Activated CD4-positive, CD25-positive, alpha-beta regulatory T cell treated with anti-CD3 and anti-CD28 coated beads, Interleukin-2, amount 50 U/mL, for 24 hours (primary cell): ENCODE measurements at regions not wholly inside any gene's neighbourhood (a gene's known extent, or its start where the extent isn't known, plus 50 kb on each side); places are given as distances from the start of the nearest gene placed in this dataset.

Experiments
- ATAC-seq, 2 donors: fragments of 150-1000 bp; cut with Tn5 transposase; one replicate each; pipeline ENCODE4 v1.10.0; 2021; ENCODE audit warnings: mild to moderate bottlenecking in 1 of 2, moderate library complexity in 1 of 2

DNA sequence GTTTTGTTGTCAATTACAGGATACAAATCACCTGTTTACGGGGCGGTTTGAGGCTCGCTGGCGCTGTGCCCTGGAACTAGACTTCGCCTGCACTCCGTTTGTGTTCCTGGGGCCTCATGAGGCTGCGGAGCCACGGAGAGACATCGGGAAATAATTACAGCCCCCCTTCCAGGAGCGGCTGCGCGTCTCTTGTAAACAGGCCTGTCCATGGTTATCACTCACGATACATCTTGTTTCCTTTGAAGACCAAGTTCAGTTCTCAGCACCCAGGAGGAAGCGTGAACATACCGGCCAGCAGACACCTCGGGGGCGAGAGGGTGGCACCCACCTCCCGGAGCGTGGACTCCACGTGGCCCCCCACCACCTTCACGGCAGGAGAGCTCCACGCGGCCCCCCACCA is 297.1 kb upstream of the IRX4 start:
- ATAC-seq: no peak

DNA sequence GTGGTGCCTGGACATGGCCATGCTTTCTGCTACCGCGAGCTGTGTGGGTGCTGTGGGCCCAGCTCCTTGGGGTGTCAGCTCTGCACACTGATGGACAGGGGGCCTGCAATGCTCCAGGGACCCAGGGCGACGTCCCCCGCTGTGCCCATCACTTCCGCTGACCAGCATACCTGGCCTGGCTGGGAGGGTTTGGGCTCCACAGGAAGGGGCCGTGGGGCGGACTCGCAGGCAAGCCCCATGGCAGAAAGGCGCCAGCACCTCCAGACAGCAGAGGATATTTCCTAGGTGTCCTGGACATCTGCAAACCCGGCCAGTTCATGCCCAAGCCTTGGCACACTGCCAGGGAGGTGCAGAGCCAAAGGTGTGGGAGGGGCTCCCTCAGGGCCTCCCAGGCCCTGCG is 295.8 kb upstream of the IRX4 start:
- ATAC-seq: no peak

DNA sequence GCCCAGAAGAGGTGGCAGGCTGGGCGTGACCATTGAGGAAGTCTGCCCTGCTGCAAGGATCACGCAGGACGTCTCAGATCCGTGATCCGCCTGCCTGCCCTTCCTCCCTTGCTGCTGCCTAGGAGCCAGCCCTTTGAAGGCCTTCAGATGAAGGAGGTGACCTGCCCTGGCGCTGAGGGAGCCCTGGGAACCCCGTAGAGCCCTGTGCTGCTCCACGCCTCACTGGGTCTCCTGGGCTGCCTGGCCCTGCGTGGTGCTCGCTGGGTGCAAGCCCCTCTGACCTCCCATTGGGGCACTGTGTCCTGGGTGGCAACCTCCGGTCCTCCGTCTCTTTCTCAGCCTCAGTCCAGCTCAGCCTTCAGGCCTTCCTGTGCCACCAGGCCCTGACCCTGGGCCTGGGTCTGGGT is 295.3 kb upstream of the IRX4 start:
- ATAC-seq: no peak

DNA sequence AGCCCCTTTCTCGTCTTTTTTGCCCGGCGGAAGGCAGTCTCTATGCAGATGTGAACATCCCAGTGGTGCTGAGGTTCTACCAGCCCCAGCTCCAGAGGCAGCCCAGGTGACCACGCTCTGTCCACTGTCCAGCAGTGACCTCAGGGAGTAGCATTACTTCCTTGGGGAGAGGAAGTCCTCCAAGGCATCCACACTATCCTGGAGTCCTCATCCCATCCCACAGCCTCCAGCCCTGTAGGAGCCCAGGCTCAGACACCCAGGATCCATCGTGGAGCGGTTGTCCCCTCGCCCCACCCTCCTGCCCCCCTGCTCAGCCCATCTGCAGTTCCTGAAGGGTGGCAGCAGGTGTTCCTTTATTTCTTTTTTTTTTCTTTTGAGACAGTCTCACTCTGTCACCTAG is 294.5 kb upstream of the IRX4 start:
- ATAC-seq: no peak

DNA sequence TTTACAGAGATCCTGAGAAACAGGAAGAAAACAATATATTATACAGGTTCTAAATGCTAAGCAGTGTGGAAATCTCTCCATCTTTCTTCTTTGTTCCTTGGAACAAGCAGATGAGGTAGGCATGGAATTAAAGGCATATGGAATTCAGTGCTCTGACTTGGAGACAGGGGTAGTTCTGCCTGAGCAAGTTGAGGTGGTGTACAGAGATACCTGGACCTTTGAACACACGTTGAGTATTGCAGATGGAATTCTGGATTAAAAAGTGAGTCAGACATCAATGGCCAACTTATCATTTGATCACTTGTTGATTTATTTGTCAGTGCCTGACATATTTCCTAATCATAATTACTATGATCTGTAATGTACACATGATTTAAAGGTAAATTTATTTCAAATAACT is 293.9 kb upstream of the IRX4 start:
- ATAC-seq: no peak

DNA sequence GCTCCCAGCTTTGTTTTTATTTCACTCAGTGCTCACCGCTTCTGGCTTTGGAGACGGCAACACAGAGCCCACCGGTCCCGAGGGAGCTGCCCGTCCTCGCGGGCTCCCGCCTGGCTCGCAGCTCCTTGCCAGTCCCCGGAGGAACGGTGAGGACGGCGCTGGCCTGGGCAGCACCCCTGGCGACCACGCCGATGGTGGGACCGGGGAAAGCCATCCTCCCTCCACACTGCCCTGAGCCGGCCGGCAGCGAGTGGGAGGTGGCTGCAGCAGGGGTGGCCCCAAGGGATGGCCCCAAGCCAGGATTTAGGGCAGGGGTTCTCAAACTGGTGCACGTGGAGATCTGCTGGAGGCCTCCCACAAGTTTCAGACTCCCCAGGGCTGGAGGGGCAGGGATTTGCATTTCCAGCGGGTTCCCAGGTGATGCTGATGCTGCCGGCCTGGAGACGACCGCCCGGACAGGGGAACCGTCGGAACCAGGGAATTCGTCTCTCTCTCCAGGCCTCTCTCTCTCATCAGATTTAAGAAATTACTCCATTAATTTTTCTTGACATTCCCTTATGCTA is 293.2 kb upstream of the IRX4 start:
- ATAC-seq: no peak

DNA sequence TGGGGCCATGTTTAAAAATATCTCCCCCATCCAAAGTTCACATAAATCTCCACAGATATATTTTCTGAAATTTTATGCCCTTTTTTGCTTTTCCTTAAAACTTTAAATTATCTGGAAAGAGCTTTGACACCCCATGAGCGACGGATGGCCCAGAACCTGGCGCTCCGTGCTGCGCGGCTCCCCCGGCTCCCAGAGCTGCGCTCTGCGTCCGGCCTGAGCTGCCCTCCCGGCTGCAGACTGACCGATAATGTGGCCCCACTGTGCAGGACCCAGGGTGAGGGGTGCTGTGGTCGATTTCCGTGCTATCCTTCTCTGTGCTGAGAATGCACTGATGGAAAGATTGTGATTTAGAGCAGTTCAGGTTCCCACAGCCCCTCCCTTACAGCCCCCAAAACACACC is 292.3 kb upstream of the IRX4 start:
- ATAC-seq: no peak

DNA sequence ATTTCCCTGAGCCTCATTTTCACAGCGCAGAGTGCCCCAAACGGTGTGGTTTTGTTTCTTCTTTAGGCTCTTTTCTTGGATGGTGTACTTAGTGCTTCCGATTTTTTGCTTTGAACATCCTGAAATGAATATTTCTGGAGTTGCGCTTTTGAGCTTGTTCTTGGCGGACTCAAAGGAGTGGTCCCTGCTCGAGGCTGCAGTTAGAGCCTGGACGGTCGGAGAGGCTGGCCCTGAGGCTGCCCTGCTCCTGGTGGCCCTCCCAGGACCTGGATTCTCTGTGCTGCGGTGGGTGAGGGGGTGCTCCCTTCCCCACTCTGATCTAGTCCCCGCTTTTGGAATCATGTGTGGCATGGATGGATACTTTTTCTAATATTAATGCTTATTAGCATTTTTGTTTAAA is 291.8 kb upstream of the IRX4 start:
- no peak for ATAC-seq

DNA sequence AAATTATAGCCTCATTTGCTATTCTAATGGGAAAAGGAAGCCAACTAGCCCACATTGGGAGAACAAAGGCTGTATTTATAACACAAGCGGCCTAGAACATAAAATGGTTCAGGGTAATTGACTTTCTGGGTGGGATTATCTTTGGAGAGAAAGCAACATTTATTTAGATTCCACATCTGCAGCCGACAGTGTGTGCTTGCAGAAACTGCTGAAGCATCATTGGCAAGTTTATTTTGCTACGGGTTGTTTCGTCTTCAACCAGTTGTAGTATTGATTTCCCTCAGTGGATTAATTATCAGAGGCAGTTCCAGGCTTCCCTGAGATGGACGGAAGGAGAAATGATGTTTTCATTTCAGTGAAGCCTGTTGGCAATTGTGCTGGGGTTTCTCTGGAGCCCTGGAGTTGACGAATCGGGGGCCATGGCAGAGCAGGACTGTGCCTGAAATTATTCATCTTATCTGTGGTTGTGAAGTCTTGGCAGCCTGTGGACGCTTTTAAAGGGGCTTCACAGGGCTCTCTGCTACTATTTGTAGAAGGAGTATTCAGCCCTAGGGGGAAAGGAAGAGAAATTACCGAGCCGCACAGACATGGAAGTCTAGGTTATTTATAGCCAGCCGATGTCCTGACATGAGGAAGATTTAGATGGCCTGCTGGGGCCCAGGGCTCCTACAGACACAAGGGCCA is 290.6 kb upstream of the IRX4 start:
- no peak for ATAC-seq

DNA sequence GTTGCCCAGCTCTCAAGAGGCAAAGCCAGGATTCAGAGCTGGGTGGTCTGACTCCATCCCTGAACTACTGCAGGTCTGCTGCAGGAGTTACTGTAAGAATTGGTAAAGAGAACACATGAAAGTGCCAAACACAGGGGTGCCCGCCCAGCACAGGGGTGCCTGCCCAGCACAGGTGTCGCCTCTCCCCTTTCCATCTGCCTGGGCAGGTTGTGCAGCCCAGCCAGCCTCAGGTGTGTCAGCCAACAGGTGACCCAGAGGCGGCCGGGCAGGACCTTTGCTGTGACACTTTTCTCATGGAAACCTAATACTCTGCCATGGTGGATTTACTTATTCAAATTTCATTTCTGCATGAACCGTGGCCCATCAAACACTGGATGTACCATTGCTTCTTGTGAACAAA is 289.7 kb upstream of the IRX4 start:
- no peak for ATAC-seq

DNA sequence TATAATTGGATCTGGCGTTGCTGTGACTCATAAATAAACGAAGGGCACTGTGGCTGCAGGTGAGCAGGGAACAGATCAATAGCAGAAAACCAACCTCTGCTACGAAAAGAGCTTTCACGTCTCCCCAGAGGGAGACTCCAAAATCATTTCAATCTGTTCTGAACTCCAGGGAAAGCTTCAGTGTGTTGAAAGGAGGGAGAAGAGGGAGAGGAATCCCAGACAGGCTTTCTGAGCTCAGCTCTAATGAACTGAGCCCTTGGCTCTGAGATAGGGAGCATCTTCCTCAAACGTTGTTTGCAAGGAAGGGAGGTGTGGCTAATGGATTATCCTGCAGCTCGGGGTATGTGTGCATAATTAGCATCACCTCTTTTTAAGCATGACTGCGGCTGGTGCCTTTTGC is 288.0 kb upstream of the IRX4 start:
- ATAC-seq: no peak

DNA sequence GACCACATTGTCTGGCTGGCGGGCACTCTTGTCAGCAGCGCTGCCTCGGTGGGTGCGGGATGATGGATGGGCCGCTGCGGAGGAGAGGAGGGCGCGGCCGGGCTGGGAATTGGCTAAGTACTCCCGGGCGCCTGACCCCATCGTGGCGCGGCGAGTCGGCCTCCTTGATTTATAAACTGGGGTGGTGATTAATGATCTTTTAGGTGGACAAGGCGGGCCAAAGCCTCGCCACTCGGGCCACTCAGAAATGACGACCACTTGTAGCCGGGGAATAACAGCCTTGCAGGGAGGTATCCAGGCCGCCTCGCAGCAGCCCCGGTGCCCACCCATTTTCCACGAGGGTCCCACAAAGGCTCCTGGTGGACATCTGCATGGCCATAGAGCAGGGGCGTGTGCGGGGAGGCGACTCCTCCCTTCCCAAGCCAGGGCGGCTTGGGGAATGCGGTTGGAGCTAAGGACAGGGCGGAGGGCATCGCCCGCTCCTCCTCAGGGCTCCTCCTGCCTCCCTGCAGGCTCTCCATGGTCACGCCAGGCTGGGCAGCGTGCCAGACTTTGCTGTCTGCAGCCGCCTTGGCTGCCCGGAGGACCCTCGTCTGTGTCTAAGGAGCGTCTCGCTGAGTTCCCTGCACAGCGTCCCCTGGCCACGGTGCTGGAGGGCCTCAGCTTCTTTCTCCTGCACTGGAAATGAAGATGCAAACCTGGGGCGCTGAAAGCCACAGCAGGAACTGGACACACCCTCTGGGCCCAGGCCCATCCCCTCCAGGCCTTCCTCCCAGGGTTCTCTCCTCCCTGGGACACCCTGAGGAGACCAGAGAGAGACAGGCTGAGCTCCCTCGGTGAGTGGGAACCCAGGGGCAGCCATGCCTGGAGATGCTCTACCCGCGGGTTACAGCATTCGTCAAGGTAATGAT is 287.4 kb upstream of the IRX4 start:
- no peak for ATAC-seq

DNA sequence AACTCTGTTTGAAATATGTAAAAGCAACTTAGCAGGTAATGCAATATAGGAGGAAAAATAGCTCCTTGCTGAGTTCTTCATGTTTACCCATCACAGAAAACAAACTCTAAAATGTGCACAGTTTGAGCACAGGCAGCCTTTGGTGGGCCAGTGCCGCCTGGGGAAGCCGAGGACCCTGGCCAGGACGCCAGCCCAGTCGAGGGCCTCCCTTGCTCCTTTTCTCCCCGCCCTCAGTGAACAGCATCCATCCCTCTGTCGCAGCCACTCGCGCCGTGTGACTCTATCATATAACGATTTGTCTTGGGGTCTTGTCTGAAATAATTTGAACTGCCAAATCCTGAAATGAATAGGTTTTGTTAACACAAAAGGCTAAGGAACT is 286.7 kb upstream of the IRX4 start:
- no peak for ATAC-seq

DNA sequence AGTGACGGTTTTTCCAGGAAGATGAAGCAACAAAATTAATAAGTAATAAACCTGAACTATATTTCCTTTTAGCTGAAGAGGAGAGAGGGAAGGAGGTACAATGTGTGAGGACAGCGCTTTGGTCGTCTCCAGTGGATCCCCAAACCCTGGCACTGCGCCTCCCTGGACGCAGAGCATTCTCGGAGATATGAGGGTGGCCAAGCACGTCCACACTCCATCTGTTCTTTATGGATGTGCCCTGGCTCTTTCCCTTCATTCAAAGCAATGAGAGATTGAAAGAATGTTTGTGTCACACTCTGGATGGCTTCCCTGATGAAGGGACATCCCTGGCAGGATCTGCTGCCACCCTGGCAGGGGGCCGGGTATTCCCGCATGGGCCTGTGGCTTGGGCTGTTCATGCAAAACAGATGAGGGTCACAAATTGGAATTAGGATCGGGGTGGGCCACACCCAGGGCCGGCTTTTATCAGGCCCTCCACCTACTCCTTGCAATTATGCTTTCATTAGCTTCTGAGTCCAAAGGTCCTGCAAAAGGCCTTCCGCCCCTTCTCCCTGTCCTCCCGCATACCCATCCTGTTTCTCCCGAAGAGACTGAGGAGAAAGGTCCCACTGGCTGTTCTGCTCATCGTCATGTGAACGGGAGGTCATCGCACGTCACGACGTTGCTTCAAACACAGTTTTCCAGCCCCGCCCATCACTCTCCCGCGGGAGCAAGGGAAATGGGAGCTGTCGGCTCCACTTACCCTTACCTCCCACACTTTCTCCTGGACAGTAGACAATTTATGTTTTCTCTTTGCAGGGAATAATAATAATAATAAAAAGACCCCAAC is 286.1 kb upstream of the IRX4 start:
- no peak for ATAC-seq

DNA sequence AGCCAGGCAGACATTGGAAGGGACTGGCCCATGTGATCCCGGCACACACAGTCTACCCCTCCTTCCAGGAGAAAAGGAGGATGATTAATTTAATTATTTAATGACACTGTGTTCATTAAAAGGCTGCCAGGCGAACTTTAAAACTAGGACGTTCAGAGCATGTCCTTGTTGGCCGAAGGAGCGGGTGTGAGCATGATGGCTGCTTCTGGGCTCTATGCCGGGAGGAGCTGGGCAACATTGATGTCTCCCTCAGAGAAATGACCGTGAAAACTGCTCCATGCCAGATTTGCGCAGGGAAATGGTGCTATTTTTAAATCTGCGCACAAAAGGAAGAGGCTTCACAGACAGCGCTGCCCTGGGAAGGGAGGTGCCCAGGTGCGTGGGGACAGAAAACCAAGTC is 284.9 kb upstream of the IRX4 start:
- no peak for ATAC-seq

DNA sequence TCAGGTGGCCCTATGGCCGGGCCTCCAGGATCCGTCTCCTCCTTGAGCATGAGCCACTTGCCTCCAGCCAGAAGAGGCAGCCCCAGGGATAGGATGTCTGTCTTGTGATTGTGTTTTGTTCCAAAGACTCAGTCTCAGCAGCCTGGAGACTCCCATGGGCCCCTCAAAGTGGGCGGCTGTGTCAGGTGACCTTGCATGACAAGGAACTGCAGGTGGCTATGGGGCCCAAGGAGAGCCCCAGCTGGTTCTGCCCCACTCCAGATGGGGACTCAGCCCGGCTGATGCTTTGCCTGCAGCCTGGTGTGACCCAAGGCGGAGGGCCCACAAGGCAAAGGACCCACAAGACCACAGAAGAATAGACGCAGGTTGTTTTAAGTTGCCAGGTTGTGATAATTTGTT is 284.3 kb upstream of the IRX4 start:
- no peak for ATAC-seq

DNA sequence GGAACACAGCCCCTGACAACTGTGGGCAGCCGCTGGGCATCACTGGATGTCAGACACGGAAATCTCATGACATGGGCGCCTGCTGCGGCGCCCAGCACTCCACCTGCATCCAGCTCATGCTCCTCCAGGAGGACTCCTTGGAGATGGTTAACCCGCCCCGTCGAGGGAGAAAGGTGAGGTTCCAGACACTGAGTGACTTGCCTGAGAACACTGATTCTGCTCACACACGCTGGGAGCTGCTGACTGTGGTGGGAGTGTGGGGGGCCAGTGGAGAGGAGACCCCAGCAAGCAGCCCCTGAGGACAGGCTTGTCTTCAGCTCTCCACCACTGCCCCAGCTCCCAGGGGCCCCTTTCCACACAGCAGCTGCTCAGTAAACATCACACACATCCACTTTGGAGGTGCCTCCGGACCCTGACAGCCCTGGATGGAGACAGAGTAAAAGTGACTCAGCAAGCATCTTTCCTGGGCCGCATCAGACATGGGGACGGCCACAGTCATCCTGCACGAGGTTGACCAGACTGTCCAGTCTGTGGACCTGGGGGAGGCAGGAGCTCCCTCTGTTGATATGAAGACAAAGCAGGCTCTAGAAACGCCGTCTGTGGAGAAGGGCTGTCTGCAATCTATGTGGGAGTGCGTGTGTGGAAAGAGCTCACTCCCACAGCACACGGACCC is 283.7 kb upstream of the IRX4 start:
- no peak for ATAC-seq

DNA sequence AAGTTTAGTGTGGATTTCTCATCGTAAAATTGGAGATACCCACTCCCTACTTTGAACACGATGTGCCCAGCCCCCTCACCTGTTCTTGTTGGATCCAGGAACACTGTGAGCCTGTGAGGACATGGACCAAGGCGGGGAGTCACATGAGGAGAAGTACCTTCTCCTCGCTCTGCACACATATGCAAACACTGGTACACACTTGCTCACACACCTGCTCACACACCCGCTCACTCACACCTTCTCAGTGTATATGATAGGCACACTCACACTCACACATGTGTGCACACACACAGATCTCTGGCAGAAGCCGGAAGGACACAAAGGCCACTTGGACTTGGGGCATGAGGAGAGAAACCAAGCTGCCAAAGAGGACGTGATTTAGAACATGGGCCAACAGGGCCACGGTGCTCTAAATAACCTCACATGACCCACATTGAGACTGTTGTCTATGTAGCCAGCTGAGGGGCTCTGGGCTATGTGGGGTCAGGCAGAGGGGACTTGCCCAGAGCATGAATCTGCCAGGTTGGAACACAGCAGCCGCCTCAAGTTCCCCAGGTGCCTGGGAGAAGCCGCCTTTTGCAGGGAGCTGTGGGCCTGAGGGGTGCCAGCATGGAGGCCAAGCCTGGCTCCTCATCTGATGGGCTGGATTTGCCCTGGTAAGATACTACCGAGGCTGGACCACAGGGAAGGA is 283.0 kb upstream of the IRX4 start:
- ATAC-seq: no peak

DNA sequence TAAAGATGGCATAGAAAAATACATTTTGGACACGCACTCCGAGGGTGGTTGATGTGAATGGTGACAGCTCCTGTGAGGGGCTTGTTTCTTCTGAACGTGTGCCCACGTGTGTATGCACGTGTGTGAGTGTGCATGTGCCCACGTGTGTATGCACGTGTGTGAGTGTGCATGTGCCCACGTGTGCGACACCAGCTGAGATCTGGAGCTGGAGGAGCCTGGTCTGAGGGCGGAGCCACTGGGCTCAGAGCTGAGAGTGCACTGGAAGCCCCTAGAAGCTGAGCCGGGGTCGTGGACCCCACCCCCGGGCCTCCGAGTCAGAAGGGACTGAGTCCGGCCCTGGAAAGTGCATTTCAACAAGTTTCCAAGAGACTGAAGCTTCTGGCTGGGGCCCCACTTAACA is 282.5 kb upstream of the IRX4 start:
- ATAC-seq: no peak

DNA sequence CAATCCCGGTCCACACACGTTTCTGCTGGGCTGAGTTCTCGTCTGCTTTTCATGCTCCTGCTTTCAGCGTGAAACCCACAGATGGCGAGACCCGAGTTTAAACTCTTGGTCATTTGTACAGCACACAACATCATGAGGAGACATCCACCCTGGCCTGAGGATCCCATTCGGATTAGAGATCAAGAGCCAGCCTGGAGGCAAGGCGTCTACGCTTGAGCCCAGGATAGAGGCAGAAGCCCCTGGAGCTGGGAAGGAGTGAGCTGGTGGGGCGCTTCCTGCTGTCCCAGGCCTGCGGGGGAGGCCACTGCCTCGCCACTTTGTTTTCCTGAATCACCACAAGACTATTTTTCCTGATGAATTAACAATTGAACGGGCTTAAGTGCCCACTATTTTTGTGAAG is 281.9 kb upstream of the IRX4 start:
- ATAC-seq: no peak

DNA sequence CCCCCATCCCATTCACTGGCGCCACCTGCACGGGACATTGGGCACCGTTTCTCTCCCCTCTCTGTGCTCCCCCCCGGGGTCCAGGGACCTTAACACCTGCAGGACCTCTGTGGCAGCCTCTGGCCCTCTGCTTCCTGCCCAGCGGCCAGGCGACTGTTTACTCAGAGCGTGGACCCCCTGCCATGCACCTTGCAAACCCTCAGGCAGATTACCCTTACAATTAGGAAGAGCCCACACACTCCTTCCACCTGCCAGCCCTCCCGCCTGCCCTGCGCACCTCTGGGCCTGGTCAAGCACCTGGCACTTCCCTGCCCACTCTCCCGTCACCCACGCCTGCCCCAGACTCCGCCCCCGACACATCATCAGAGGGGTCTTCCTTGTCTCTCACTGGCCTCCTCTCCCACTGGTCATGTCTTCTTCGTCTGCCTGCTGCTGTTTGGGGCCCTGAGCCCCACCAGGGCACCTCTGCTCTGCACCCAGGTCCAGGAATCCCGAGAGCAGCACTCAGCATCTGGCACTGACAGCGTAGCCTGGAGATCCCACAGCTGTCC is 281.3 kb upstream of the IRX4 start:
- ATAC-seq: no peak
